Fibroblast of villous mesenchyme (primary cell): ENCODE measurements at regions not wholly inside any gene's neighbourhood (a gene's known extent, or its start where the extent isn't known, plus 50 kb on each side); places are given as distances from the start of the nearest gene placed in this dataset.
A peak's percentile ranks its signal among the peaks of the same experiment; 100 is the strongest.

ENCODE experiments used
- DNase-seq: peaks from one replicate; pipeline ENCODE4 v3.0.0-alpha.2; 2010; ENCODE audit warnings: low read depth
- H3K4me3 ChIP-seq: 2 replicates; pipeline ENCODE4 v1.5.1; 2011; ENCODE audit warnings: low read depth, mild to moderate bottlenecking, low read length
- CTCF ChIP-seq: IDR thresholded peaks from 2 replicates; pipeline ENCODE4 v1.5.1; 2012; ENCODE audit warnings: low read depth, mild to moderate bottlenecking, low read length; ENCODE audit not compliant: insufficient read depth

GRCh38 chr3:72093270-72093991 is 308.5 kb upstream of the PROK2 start:
- no peak for TF ChIP-seq CTCF
- DNase-seq = no peak
- H3K4me3 ChIP-seq = no peak overlapping the region

GRCh38 chr3:72092778-72093177 is 307.8 kb upstream of the PROK2 start:
- H3K4me3 ChIP-seq = no peak overlapping the region
- no peak for DNase-seq
- TF ChIP-seq CTCF = no peak

GRCh38 chr3:72088486-72089025 is 303.6 kb upstream of the PROK2 start:
- H3K4me3 ChIP-seq = no peak overlapping the region
- TF ChIP-seq CTCF = no peak
- DNase-seq = no peak

GRCh38 chr3:72087420-72087819 is 302.5 kb upstream of the PROK2 start:
- DNase-seq = no peak
- no peak for TF ChIP-seq CTCF
- H3K4me3 ChIP-seq = no peak overlapping the region

GRCh38 chr3:72086743-72087087 is 301.8 kb upstream of the PROK2 start:
- H3K4me3 ChIP-seq = no peak overlapping the region
- TF ChIP-seq CTCF = no peak
- no peak for DNase-seq

- no peak for TF ChIP-seq CTCF
- H3K4me3 ChIP-seq = no peak overlapping the region
- peak; percentile 44 for DNase-seq
Observed at GRCh38 chr3:72086042-72086742, 301.2 kb upstream of the PROK2 start.
